ENCODE measurements at regions not wholly inside any gene's neighbourhood (a gene's known extent, or its start where the extent isn't known, plus 50 kb on each side); places are given as distances from the start of the nearest gene placed in this dataset.

DNA sequence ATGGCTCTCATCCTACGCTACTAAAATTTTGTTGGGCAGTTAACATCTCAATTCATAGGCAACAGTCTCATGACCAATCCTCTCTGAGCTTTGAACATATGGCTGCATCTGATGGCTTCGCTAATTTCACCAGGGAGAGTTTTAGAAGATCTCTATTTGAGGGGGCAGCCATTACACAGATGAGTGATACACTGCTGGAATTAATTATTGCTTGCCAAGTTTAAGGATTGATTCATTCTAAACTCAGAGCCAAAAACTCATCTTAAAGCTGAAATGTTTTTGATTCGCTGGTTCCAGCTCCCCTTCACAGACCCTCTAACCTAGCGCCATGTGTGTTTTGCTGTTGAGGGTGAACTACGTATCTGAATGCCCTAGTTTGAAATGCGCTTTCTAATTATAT, 519.9 kb upstream of the WWC1 start:
- TF ChIP-seq CTCF (IDR thresholded peaks at IDR 0.05; ENCODE audit: borderline replicate concordance, insufficient read depth, low read depth, low read length), result no peak
- no peak overlapping the region for H3K4me3 ChIP-seq (ENCODE audit: low read depth, low read length)

DNA sequence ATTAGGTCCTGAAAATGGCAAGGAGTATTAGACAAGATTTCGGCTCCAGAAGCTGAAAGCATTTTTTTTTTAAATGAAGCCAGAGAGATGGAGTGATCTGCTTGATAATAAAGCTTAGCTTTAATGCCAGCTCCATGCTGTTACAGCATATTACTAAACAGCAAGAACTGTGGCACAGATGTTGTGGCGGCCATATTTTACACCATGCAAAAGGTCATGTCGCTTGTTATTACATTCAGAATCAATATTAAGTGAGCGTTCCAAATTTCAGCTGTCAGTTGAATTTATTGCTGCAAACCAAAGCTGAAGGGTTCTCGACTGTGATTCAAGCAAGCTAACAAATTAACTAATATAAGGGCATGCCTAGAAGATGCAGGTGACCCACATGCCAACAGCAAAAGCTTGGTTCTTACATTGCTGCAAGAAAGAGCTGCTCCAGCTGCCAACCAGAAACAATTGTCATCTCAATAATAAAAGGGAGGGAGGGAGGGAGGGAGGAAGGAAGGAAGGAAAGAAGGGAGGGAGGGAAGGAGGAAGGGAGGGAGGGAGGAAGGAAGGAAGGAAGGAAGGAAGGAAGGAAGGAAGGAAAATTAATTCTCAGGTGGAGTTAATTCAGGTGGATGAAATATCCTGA, 517.7 kb upstream of the WWC1 start:
- no peak overlapping the region for H3K4me3 ChIP-seq (ENCODE audit: low read depth, low read length)
- TF ChIP-seq CTCF (IDR thresholded peaks at IDR 0.05; ENCODE audit: borderline replicate concordance, insufficient read depth, low read depth, low read length), result no peak

DNA sequence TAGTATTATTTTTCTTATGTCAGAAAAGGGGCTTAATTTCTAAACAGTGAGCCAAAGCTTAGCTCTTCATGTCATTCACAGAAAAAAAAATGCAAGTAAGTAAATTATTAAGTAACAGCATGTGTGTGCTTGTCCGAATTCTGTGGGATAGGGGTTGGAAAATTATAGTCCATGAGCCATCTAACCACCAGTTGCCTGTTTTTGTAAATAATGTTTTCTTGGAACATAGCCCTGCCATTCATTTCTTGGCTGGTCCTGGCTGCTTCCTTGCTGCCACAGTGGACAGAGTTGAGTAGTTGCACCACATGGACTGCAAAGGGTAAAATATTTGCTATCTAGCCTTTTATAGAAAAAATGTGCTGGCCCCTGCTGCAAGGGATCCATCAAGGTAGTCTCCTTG, 513.7 kb upstream of the WWC1 start:
- no peak for TF ChIP-seq CTCF (IDR thresholded peaks at IDR 0.05; ENCODE audit: borderline replicate concordance, insufficient read depth, low read depth, low read length)
- H3K4me3 ChIP-seq (ENCODE audit: low read depth, low read length), result no peak overlapping the region

DNA sequence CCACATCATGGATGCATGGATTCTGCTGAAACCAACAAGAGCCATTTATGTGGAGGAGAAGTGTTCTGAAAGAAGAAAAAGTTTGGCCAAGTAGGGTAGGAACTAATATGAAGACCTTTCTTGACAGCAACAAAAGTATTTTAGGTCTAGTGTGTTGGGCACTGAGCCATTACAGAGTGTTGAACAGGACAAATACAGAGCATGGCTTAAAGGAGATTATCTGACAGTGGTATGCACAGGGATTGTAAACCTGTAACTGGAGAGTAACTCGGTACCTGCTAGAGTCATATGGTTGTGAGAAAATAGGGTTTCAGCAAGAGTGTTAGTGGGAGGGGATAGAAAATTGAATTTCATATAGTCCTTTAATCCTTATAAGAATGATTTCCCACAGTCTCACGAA, 513.2 kb upstream of the WWC1 start:
- no peak overlapping the region for H3K4me3 ChIP-seq (ENCODE audit: low read depth, low read length)
- TF ChIP-seq CTCF (IDR thresholded peaks at IDR 0.05; ENCODE audit: borderline replicate concordance, insufficient read depth, low read depth, low read length), result no peak

- no peak overlapping the region for H3K4me3 ChIP-seq (ENCODE audit: low read depth, low read length)
- TF ChIP-seq CTCF (IDR thresholded peaks at IDR 0.05; ENCODE audit: borderline replicate concordance, insufficient read depth, low read depth, low read length), result no peak
Measured at GRCh38 chr5:167779644-167780043, 511.8 kb upstream of the WWC1 start.

GRCh38 chr5:167780177-167780576, 511.3 kb upstream of the WWC1 start:
- TF ChIP-seq CTCF (IDR thresholded peaks at IDR 0.05; ENCODE audit: borderline replicate concordance, insufficient read depth, low read depth, low read length), result no peak
- H3K4me3 ChIP-seq (ENCODE audit: low read depth, low read length), result no peak overlapping the region

DNA sequence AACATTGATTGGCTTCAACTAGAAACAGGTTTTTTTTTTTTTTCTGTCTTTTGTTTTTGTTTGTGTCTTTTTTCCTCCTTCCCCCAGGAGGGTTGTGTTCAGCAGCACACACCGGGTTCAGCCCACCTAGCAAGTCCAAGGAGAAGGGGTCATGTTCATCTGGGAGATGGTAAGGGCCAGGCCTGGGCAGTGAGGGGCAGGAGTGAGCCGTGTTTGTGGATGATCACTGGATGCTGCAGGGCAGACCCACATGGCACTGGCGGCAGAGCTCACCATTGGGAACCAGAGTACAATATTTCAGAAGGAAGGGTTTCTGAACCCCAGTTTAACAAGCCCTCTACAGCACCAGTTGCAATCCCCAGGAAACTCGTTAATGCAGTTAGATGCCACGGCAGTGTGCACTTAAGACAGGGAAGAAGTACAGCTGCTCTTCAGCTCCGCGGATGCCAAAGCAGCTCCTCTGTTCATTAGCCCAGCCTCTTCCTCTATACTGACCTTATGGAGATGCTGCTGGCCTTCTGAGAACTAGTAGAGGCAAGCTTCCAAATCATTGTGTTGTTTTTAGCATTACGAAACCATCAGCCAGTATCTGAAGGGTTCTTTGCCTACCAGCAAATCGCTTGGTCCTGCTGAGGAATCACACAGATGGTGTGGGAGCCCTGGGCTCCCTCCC, 508.2 kb upstream of the WWC1 start:
- H3K4me3 ChIP-seq (ENCODE audit: low read depth, low read length), result no peak overlapping the region
- no peak for TF ChIP-seq CTCF (IDR thresholded peaks at IDR 0.05; ENCODE audit: borderline replicate concordance, insufficient read depth, low read depth, low read length)

All from GM12875 (cell line).